ENCODE measurements at regions not wholly inside any gene's neighbourhood (a gene's known extent, or its start where the extent isn't known, plus 50 kb on each side); places are given as distances from the start of the nearest gene placed in this dataset.
"Not testable (repeated sequence)": the region's sequence is repeated elsewhere in the genome, so short reads cannot be mapped to it uniquely, and the experiment has no call there.

DNA sequence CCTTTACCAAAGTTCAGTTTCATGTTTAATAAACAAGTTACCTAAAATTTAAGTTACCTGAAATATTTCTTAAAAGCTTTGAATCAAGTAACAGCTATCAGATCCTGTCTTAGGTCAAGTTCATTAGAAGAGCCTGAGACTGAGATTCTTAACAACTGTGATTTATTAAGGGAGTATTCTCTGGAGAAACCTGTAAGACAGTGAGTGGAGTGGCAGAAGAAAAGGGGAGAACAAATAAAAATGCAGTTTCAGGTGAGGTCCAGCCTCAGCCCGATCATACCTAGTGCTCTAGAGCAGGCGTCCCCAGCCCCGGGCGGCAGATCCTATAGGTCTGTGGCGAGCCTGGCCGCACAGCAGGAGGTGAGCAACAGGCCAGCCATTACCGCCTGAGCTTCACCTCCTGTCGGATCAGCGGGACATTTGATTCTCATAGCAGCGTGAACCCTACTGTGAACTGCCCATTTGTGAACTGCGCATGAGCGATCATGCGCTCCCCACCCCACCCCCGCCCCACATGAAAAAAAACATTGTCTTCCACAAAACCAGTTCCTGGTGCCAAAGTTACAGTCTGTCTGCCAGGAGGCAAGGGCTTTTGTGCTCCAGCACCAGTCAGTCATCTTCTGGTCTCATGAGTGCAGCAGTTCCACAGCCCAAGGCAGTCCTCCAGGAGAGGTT is 59.2 kb upstream of the ADGRB3 start:
- DNase-seq (ENCODE audit: low read depth, low spot score), result no peak

DNA sequence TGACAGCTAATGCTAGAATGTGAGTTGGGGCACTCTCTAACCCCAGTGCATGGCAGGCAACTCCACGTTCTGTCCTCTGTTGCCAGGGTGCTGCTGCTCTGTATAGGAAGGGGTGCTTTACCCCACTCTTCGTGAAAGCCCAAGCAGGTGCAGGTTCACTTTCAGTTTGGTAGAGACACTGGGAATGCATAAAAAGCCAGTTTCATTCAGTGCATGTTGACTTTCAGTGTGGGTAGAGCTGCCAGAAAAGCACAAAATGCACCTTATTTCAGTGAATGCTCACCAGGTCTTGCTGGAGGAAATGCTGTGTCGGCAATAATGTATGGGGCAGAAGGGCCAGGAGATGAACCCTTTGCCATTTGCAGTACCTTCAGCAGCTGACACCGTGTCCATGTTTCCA is 62.1 kb upstream of the ADGRB3 start:
- DNase-seq (ENCODE audit: low read depth, low spot score), result no peak

DNA sequence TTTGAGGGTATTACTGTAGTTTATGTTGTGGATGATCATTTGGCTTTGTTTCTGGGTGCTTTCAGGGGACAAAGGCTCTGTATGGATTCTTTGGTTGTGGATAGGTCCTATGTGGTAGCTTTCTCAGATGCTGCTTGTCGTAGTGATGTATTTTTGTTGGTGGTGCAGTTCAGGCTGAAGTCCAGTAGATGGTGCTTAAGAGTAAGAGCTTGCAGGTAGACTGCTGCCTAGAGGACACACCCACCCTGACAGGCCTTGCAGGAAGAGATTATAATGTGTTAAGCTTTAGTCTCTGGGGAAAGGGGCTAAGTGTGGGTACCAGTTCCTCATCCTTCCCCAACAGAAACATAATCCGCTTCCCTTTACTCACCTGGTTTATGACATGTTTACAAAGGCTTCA is 62.6 kb upstream of the ADGRB3 start:
- no peak for DNase-seq (ENCODE audit: low read depth, low spot score)

DNA sequence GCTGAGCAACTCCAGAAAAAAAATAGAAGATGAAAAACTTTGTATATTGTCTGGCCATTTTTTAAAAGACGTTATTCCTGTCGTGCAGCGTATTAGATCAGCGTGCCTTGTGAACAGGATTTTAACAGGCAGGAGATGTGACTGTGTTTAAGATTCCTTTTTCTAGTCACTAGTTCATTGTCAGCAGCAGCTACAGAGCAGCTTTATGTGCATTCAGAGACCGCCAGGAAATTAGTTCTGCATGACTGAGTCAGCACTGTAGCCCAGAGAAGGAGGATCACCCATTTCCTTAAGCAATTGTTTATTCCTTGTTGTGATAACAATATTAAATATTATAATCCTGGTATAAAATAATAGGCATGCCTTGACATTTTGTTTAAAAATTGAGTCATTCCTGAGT is 75.4 kb upstream of the ADGRB3 start:
- no peak for DNase-seq (ENCODE audit: low read depth, low spot score)

DNA sequence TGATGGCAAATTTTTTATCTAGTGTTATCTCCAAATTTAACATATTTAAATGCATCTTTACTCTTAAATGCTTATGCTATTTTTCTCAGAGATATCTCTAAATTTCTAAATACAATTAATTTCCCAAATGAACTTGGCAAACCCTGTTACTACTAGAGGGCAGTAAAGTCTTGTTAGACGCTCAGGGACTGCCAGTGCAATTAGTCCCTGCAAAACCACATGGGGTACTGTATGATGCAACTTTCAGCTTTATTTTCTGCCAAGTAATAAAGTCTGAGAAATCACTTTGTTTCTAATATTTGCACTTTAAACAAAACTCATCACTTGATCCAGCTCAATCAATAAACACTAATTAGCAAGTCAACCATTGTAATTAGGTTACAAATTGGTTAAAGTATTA is 76.0 kb upstream of the ADGRB3 start:
- no peak for DNase-seq (ENCODE audit: low read depth, low spot score)

DNA sequence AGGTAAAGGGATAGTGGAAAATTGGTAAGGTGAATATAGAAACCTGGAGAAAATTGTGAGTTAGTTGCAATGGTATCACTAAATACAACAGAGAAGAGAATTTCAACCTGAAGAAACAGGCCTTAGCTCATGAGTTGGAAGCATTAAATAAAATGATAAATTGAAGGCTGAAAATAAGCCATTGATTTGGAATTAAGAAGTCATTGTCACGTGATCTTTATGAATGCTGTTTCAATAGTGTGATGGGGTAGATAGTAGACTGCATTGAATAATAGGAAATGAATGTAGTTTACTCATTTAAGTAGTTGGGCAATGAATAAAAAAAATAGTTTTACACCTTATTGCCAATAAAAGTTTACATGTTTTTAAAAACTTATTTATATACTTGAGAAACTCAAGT is 88.5 kb upstream of the ADGRB3 start:
- DNase-seq (ENCODE audit: low read depth, low spot score), result no peak

DNA sequence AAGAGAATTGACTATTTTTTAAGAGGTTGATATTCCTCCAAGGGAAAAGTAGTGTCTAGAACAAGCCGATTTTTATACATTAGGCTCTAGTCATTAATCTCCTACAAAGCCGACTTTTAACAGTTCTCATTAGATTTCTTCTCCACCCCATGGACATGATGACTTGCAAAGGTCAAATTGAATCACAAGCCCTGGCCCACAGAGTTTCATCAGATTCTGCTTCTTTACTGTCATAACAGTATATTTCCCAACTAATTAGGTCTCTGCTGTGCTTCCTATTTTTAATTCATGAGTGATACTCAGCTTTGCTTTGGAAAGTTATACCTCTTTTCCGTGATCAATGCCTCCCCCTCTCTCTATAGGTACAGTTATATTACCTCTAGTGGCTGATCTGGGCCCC is 90.6 kb upstream of the ADGRB3 start:
- no peak for DNase-seq (ENCODE audit: low read depth, low spot score)

DNA sequence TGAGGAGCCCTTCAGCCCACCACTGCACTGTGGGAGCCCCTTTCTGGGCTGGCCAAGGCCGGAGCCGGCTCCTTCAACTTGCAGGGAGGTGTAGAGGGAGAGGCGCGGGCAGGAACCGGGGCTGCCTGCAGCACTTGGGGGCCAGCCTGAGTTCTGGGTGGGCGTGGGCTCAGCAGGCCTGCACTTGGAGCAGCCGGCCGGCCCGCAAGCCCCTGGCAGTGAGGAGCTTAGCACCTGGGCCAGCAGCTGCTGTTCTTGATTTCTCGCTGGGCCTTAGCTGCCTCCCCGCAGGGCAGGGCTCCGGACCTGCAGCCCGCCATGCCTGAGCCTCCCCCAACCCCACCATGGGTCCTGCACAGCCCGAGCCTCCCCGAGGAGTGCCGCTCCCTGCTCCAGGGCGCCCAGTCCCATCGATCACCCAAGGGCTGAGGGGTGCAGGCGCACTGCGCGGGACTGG is 101.7 kb upstream of the ADGRB3 start:
- no peak for DNase-seq (ENCODE audit: low read depth, low spot score)

DNA sequence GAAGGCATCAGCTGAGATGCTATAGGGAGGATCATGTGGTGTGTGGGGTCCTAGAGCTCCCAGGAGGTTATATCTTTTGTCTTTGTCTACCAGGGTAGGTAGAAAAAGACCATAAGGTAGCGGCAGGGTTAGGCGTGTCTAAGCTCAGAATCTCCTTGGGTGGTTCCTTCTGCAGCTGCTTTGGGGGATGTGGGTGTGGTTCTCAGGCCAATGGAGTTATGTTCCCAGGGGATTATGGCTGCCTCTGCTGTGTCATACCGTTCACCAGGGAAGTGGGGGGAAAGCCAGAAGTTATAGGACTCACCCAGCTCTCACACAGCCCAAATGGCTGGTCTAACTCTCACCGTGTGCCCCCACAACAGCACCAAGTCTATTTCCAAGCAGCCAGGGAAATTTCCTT is 107.4 kb upstream of the ADGRB3 start:
- no peak for DNase-seq (ENCODE audit: low read depth, low spot score)

DNA sequence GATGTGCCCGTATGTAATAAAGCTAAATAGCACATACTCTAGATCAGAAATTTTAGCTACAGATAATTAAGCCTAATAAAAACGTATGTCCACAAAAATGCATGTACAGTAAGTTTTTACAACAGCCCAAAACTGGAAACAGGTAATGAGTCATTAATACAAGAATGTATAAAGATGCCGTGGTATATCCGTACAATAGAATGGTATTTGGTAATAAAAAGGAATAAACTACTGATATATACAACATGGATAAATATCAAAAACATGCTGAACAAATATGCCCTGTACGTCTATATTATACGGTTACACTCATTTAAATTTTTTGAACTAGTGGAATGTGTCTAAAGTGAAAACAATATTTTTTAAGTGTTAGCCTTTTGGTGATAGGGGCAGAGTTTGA is 128.2 kb upstream of the ADGRB3 start:
- no peak for DNase-seq (ENCODE audit: low read depth, low spot score)

DNA sequence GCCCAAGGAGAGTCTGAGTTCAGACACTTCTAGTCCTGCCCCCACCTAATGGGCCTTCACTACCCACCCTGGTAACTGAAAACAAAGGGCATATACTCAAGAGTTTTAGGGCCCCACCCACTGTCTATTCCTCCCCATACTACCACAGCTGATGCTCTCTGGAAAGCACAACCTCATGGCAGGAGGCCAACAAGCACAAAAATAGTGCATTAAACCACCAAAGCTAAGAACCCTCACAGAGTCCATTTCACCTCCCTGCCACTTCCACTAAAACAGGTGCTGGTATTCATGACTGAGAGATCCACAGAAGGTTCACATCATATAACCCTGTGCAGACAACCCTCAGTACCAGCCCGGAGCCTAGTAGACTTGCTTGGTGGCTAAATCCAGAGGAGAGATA is 132.1 kb upstream of the ADGRB3 start:
- no peak for DNase-seq (ENCODE audit: low read depth, low spot score)

DNA sequence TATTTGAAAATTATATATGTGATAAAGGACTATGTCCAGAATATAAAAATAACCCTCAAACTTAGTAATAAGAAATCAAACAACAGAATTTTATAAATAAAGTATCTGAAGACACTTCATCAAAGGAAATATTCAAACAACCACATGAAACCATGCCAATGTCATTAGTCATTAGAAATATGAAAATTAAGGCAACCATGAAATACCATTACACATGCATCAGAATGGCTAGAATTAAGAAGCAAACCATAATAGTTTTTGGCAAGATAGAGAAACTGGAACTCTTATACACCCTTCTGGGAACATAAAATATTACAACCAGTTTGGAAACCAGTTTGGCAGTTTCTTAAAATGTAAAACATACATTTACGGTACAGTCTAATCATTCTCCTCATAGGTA is 137.2 kb upstream of the ADGRB3 start:
- no peak for DNase-seq (ENCODE audit: low read depth, low spot score)

DNA sequence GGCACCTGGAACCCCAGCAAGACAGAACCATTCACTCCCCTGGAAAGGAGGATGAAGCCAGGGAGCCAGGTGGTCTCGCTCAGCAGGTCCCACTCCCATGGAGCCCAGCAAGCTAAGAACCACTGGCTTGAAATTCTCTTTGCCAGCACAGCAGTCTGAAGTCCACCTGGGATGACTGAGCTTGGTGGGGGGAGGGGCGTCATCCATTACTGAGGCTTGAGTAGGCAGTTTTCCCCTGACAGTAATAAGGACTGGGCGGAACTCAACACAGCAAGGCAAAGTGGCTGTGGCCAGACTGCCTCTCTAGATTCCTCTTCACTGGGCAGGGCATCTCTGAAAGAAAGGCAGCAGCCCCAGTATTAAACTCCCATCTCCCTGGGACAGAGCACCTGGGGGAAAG is 140.2 kb upstream of the ADGRB3 start:
- not testable (repeated sequence) for DNase-seq (ENCODE audit: low read depth, low spot score)

DNA sequence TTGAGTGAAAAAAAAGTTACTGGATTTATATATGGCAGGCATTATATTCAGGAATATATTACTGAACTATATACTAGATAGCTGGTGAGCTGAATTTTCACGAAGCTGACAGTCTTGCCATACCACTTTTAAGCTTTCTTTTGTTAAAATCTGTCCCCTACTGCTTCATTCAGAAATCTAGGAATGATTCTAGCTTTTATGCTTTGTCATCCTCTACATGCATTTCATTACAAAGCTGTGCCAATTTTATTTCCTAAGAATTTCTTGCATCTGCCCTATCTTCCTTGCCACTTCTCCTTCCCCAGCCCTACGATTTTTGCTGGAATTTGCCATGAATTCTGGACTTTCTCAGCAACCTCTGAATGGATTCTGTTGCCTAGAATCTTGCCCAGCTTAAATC is 158.5 kb upstream of the ADGRB3 start:
- DNase-seq (ENCODE audit: low read depth, low spot score), result no peak

DNA sequence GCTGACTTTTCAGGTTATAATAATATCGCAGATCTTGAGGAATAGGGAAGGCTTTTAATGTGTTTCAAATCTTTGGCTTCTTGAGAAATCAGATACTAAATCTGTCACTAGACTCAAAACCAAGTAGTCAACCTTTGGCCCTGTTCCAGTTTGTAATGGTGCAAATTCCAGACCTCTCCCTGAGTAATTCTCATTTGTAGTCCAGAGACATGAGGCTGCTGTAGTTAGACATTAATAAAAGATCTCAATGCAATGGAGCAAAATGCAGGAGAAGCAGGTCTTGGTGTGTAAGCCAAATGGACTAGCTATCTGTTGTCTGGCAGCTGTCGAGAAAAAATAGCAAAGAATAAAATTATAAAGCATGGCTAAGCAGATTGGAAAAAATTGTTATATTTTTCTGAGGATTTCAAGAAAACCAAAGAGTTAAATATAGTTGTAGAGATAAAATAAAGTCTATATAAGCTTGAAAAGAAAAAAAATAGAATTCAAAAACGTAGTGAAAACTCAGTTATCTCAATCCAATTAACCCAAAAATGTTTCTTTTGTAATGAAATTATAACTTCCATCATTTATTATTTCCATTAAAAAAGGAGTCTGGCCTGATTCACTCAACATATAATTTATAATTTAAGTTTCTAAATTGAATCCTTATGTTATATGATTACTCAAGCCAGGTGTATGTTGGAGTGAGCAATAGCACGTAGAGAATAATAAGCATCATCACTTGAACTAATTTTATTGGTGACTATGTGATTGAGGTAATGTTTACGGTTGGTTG is 161.5 kb upstream of the ADGRB3 start:
- no peak for DNase-seq (ENCODE audit: low read depth, low spot score)

DNA sequence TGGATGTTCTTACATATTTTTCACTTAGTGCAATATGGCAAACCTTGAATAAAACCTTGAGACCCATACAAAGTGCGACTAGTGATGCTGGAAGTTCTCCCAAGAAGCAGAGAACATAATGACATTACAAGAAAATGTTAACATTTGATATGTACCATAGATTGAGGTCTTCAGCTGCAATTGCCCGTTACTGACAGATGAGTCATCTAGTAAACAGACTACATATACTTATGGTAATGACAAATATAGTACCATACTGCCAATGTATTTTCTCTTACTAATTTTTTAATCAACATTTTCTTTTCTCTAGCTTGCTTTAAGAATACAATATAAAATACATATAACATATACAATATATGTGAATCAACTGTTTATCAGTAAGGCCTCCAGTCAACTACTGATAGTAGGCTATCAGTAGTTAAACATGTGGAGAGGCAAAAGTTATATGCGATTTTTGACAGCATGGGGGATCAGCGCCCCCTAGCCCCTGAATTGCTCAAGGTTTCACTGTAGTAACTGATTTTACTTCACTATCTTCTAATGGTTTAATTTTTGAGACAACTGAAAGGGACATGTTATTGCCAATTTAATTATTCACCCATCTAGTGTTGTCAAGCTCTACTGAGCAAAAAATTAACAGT is 166.7 kb upstream of the ADGRB3 start:
- no peak for DNase-seq (ENCODE audit: low read depth, low spot score)

DNA sequence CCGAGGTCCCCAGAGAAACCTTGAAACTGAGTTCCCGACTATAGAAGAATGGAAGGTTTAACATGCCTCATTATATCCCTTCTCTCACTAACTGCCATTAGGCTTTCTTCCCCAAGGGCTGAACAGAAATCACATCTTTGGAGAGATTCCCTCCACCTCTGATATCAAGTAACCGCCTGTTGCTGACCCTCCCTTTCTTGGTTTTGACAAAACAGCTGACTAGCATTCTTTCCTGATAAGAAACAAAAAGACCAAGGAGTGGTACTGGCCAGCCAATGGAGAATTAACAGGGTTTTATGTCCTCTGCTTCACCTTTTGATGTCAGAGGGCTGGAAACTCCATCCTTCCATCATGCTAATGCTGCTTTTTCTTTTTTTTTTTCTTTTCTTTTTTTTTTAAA is 176.6 kb upstream of the ADGRB3 start:
- DNase-seq (ENCODE audit: low read depth, low spot score), result no peak

DNA sequence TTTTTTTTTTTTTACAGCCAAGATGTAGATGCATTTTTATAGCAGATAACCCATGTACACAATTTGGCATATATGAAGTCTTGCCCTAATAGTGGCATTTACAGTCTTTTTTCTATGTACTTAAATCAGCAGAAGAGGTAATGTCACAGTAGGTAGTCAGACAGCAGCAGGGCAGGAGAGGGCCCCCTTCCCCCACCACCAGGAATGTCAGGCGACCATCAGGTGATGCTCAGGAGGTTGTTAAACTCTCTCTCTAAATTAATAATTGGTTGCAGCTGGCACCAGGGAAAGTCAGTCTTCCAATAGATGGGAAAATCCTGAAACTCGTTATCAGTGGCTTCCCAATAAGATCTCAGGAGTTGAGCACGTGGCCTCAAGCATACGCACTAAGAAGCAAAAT is 188.0 kb upstream of the ADGRB3 start:
- DNase-seq (ENCODE audit: low read depth, low spot score), result no peak

DNA sequence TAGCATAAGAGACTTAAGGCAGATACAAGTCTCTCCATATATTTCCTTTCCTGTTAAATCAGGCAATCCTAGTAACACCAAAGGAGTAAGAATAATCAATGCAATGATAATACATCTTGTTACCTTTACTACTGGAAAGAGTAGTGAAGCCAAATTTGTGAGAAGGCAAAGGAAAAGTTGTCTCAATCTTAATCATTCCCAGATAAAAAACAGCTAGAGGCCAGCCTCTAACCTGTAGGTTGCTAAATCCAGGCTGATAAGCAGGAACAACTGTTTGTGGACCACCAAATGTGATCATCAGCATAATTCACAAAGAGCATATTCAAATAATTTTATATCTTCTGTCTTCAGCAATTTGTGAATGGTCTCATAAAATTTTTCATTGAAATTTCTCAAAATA is 189.2 kb upstream of the ADGRB3 start:
- no peak for DNase-seq (ENCODE audit: low read depth, low spot score)

DNA sequence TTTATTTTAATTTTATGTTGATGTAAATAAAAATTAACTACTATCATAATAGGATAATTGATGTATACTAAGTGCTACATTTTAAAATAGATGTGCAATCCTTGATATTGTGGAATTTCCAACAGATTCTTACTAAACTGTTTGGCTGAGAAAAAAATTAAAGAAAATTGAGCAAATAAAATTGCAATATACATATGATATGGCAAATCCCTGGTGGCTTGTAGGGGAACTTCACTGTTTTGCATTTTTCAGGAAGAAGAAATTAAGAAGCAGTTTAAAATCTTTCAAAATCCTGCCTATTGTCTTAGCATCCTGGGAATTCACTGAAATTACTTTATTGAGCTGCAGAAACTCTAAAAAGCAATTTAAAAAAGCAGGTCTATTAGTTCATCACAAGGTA is 191.4 kb upstream of the ADGRB3 start:
- DNase-seq (ENCODE audit: low read depth, low spot score), result no peak

DNA sequence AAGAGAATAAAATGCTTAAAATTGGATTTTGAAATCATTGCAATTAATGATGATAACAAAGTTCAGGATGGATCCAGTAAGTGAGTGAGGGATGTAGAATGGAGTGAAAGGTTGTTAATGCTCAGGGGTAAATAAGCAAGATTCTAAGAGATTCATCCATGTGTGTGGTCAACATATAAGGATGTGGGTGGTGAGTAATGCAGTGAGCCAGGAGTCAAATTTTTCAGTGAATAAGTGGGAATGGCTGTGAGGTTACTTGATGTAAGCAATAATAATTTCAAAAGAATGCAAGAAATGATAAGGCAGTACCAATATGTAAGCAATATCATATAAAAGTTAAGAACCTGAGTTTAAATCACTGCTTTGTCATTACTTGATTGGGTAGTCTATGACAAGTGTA is 207.5 kb upstream of the ADGRB3 start:
- no peak for DNase-seq (ENCODE audit: low read depth, low spot score)

DNA sequence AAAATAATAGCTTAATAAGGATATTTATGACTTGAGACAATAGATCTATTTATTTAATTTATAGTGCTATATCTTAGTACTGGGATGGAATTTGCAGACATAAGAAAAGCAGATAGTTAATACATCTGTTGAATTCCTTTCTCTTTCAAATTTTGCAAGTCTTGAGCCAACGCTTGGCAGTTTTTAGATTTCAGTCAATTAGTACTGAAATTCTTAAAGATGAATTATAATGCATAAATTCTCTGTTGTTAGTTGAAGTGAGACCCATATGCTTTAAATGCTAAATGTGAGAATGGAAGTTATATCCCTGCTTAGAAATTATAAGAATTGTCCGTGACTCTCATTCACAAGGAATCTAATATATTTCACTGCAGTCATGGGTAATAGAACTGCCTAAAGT is 225.1 kb upstream of the ADGRB3 start:
- no peak for DNase-seq (ENCODE audit: low read depth, low spot score)

DNA sequence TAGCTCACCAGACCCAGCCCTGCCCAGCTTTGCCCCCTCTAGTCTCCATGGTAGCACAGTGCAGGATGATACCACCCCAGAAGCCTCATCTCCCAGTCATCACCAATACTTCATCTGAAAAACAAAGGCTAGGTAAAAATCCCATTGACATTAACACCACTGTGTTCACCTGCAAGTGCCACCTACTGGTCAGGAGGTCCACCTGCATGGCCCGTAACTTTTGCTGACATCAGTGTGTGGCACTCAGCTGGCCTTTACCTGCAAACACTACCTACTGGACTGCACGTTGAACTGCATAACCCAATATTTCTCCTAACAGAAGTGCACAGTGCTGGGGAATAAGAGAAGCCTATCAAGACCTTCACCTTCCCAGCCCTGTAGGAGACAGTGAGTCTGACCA is 234.7 kb upstream of the ADGRB3 start:
- DNase-seq (ENCODE audit: low read depth, low spot score), result no peak
